ENCODE measurements at regions not wholly inside any gene's neighbourhood (a gene's known extent, or its start where the extent isn't known, plus 50 kb on each side); places are given as distances from the start of the nearest gene placed in this dataset.

DNA sequence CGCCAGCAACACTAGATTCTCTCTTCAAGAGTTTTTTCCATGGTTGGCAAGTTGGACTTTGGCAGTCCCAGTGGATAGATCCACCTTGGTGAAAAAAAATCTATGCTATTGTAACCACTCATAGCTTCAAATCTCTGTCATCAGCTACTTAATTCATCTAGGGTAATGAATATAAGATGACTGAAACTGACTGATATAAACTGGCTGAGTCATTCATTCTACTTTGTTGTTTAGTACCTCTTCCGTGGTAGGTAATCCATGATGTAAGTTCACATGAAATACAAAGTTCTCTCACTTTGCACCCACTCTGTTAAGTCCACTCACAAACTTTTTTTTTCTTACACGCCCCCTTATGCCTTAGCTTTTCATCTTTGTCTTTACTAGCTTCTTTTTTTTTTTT, 1381.5 kb downstream of the SLITRK5 start:
- POLR2A ChIA-PET (ENCODE audit: unreplicated experiment) = no interaction called here

GRCh38 chr13:89053418-89053817, 1382.2 kb downstream of the SLITRK5 start:
- no peak for TF ChIP-seq EZH2 (IDR thresholded peaks at IDR 0.05; ENCODE audit: low read depth)
- TF ChIP-seq CTCF (conservative IDR thresholded peaks at IDR 0.05) = no peak
- H3K9me3 ChIP-seq (ENCODE audit: insufficient read depth, low read depth) = no peaks in the 10 kb centered on the region
- DNase-seq = no peak
- H3K79me2 ChIP-seq (ENCODE audit: low read depth) = no peaks in the 10 kb centered on the region
- no peaks in the 10 kb centered on the region for H3K36me3 ChIP-seq (ENCODE audit: low read depth)
- no peaks in the 10 kb centered on the region for H4K20me1 ChIP-seq (ENCODE audit: insufficient read depth)
- BruUV-seq (replicated peaks) = no TSS peak
- H3K9me2 ChIP-seq (ENCODE audit: insufficient read depth) = no peaks in the 10 kb centered on the region
- no peaks in the 10 kb centered on the region for H3K27me3 ChIP-seq (ENCODE audit: insufficient read depth, low read depth)
- H3K27ac ChIP-seq = no peak overlapping the region
- ChIA-PET CTCF (interaction anchor here (0.6 kb wide), 1 partner anchor 1052 kb away, joined by 3 read pairs; no protein-coding TSS in a partner anchor), POLR2A (ENCODE audit: unreplicated experiment) (no interaction called here)
- no peak overlapping the region for H3K4me2 ChIP-seq
- intact Hi-C loops (cut with micrococcal nuclease; ENCODE audit: unreplicated experiment) = no loop called here
- no peaks in the 10 kb centered on the region for H3K4me1 ChIP-seq (replicated peaks; ENCODE audit: insufficient read depth)
- H3K4me3 ChIP-seq = no peak overlapping the region
- no peak overlapping the region for H2AFZ ChIP-seq
- H3F3A ChIP-seq (ENCODE audit: insufficient read depth, low read depth) = no peaks in the 10 kb centered on the region

More for the DNA sequence above, 1381.5 kb downstream of the SLITRK5 start:
- BruUV-seq (replicated peaks) = no TSS peak
- H3K4me2 ChIP-seq = no peak overlapping the region
- H3K4me1 ChIP-seq (replicated peaks; ENCODE audit: insufficient read depth) = no peaks in the 10 kb centered on the region
- CTCF ChIA-PET = interaction anchor here (0.6 kb wide), 2 partner anchors 787 to 1052 kb away, joined by 3 to 5 read pairs; no protein-coding TSS in a partner anchor
- H3K79me2 ChIP-seq (ENCODE audit: low read depth) = no peaks in the 10 kb centered on the region
- no peak for TF ChIP-seq CTCF (conservative IDR thresholded peaks at IDR 0.05)
- no peak for TF ChIP-seq EZH2 (IDR thresholded peaks at IDR 0.05; ENCODE audit: low read depth)
- no peaks in the 10 kb centered on the region for H3K9me2 ChIP-seq (ENCODE audit: insufficient read depth)
- H3F3A ChIP-seq (ENCODE audit: insufficient read depth, low read depth) = no peaks in the 10 kb centered on the region
- no peak overlapping the region for H2AFZ ChIP-seq
- intact Hi-C loops (cut with micrococcal nuclease; ENCODE audit: unreplicated experiment) = no loop called here
- H3K27ac ChIP-seq = no peak overlapping the region
- H4K20me1 ChIP-seq (ENCODE audit: insufficient read depth) = no peaks in the 10 kb centered on the region
- no peak overlapping the region for H3K4me3 ChIP-seq
- H3K27me3 ChIP-seq (ENCODE audit: insufficient read depth, low read depth) = no peaks in the 10 kb centered on the region
- DNase-seq = no peak
- H3K36me3 ChIP-seq (ENCODE audit: low read depth) = no peaks in the 10 kb centered on the region
- no peaks in the 10 kb centered on the region for H3K9me3 ChIP-seq (ENCODE audit: insufficient read depth, low read depth)

- no peak for DNase-seq
- Histone ChIP-seq H3K9me2 (ENCODE audit: insufficient read depth) (no peaks in the 10 kb centered on the region), H4K20me1 (ENCODE audit: insufficient read depth) (no peaks in the 10 kb centered on the region), H3K4me2 (no peak overlapping the region), H3F3A (ENCODE audit: insufficient read depth, low read depth) (no peaks in the 10 kb centered on the region), H3K36me3 (ENCODE audit: low read depth) (no peaks in the 10 kb centered on the region), H3K27me3 (ENCODE audit: insufficient read depth, low read depth) (no peaks in the 10 kb centered on the region), H3K4me1 (replicated peaks; ENCODE audit: insufficient read depth) (no peaks in the 10 kb centered on the region), H2AFZ (no peak overlapping the region), H3K79me2 (ENCODE audit: low read depth) (no peaks in the 10 kb centered on the region), H3K27ac (no peak overlapping the region), H3K9me3 (ENCODE audit: insufficient read depth, low read depth) (no peaks in the 10 kb centered on the region), H3K4me3 (no peak overlapping the region)
- no peak for TF ChIP-seq EZH2 (IDR thresholded peaks at IDR 0.05; ENCODE audit: low read depth)
- TF ChIP-seq CTCF (conservative IDR thresholded peaks at IDR 0.05) = no peak
- ChIA-PET POLR2A (ENCODE audit: unreplicated experiment) (no interaction called here), CTCF (no interaction called here)
- BruUV-seq (replicated peaks) = no TSS peak
- intact Hi-C loops (cut with micrococcal nuclease; ENCODE audit: unreplicated experiment) = no loop called here
Measured at GRCh38 chr13:89057274-89057673, 1386.1 kb downstream of the SLITRK5 start.
